A673 (cell line): ENCODE measurements at regions not wholly inside any gene's neighbourhood (a gene's known extent, or its start where the extent isn't known, plus 50 kb on each side); places are given as distances from the start of the nearest gene placed in this dataset.

ENCODE experiments used
- CTCF ChIP-seq: fragments of 300-800, 200-600 bp; sonication (generic); conservative IDR thresholded peaks from 2 replicates; pipeline ENCODE4 v1.5.1; 2017; ENCODE audit warnings: low read depth, mild to moderate bottlenecking, antibody characterized with exemption, low read length, moderate library complexity, mixed read lengths
- EZH2 ChIP-seq: fragments of 200-600 bp; sonication (generic); IDR thresholded peaks from 2 replicates; pipeline ENCODE4 v1.6.1; 2017; ENCODE audit warnings: borderline replicate concordance, low read depth, mild to moderate bottlenecking, mixed read lengths, antibody characterized with exemption, low read length; ENCODE audit not compliant: poor library complexity, severe bottlenecking

- no peak for TF ChIP-seq EZH2
- TF ChIP-seq CTCF: no peak
Measured at GRCh38 chr12:125744201-125744600, 679.0 kb downstream of the AACS start.
